OCI-LY3 (cell line): ENCODE measurements at regions not wholly inside any gene's neighbourhood (a gene's known extent, or its start where the extent isn't known, plus 50 kb on each side); places are given as distances from the start of the nearest gene placed in this dataset.

Source experiments
- H2AFZ ChIP-seq: fragments of 200-600, 300-600 bp; shearing (Covaris generic); 2 replicates; pipeline ENCODE4 v1.6.0; 2014; ENCODE audit warnings: antibody characterized with exemption, low read depth, low read length
- H3K27ac ChIP-seq: fragments of 200-600, 300-600 bp; sonication (generic); 2 replicates; pipeline ENCODE4 v1.5.1; 2014; ENCODE audit warnings: mild to moderate bottlenecking, low read length, moderate library complexity, mixed read lengths
- H3K27me3 ChIP-seq: fragments of 200-600, 300-600 bp; sonication (generic); 2 replicates; pipeline ENCODE4 v1.6.1; 2014; ENCODE audit warnings: low read depth, low read length, mixed read lengths
- H3K36me3 ChIP-seq: fragments of 200-600, 300-600 bp; sonication (generic); replicated peaks from 2 replicates; pipeline ENCODE3; 2014; ENCODE audit warnings: low read depth, low read length, mixed read lengths
- H3K4me1 ChIP-seq: fragments of 300-600, 200-600 bp; sonication (generic); 2 replicates; pipeline ENCODE4 v1.6.1; 2014; ENCODE audit warnings: low read length, mixed read lengths
- H3K4me2 ChIP-seq: fragments of 200-600, 300-600 bp; sonication (generic); 2 replicates; pipeline ENCODE4 v1.6.1; 2014; ENCODE audit warnings: low read length, mixed read lengths
- H3K4me3 ChIP-seq: fragments of 300-600, 200-600 bp; sonication (generic); 2 replicates; pipeline ENCODE4 v1.5.1; 2014; ENCODE audit warnings: antibody characterized with exemption, mild to moderate bottlenecking, low read length, moderate library complexity
- H3K79me2 ChIP-seq: fragments of 300-600, 200-600 bp; shearing (Covaris generic); 2 replicates; pipeline ENCODE4 v1.6.1; 2014; ENCODE audit warnings: mild to moderate bottlenecking, low read length, mixed read lengths
- H3K9ac ChIP-seq: fragments of 300-600, 200-600 bp; shearing (Covaris generic); 2 replicates; pipeline ENCODE4 v1.6.0; 2014; ENCODE audit warnings: mild to moderate bottlenecking, low read length, moderate library complexity
- H3K9me3 ChIP-seq: fragments of 200-600, 300-600 bp; shearing (Covaris generic); 2 replicates; pipeline ENCODE4 v1.6.1; 2014; ENCODE audit warnings: low read length, mixed read lengths; ENCODE audit not compliant: insufficient read depth
- H4K20me1 ChIP-seq: fragments of 200-600, 300-600 bp; sonication (generic); 2 replicates; pipeline ENCODE4 v1.6.1; 2016; ENCODE audit warnings: low read length, mixed read lengths; ENCODE audit not compliant: insufficient read depth
- EZH2phosphoT487 ChIP-seq: fragments of 200-600 bp; shearing (Covaris generic); IDR thresholded peaks from 2 replicates; pipeline ENCODE4 v1.6.1; 2018; ENCODE audit warnings: antibody characterized with exemption, mixed run types, low read depth
- TF ChIP-seq, protein P1 (sequence below): fragments of 200-600, 300-600 bp; sonication (generic); IDR thresholded peaks from 2 replicates; pipeline ENCODE4 v1.5.1; 2014; ENCODE audit warnings: antibody characterized with exemption, low read length, low read depth

DNA sequence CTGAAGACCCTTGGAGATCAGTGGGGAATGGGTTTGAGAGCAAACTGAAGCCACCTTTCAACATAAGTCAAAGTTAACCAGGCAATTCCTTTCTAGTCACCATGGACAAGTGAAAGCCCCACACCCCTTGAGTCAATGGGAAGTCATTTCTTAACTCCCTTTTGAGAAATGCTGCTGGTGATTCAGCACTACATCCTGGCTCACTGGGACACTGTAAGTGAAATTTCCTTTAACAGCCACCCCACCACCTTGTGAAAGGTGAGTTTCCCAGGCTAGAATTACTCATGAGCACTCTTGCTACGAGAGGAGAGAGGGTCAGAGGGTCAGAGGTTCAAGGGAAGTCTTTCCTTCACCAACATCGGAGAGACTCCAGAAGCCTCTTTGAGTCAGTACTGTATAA, 93.3 kb upstream of the MARCKS start:
- Histone ChIP-seq H3K4me1 (peaks cover 23% of the 10 kb centered on the region), H3K27me3 (no peaks in the 10 kb centered on the region), H3K4me3 (no peak overlapping the region), H3K27ac (no peak overlapping the region), H3K9ac (no peak overlapping the region), H3K9me3 (no peaks in the 10 kb centered on the region), H3K4me2 (peak overlapping the region; percentile 37; the same call in 1 of the 2 replicates), H2AFZ (0 out of 2 replicates have a peak overlapping the region, but pooled peaks have one; percentile 86), H3K79me2 (no peaks in the 10 kb centered on the region), H3K36me3 (no peaks in the 10 kb centered on the region), H4K20me1 (no peaks in the 10 kb centered on the region)
- TF ChIP-seq, protein P1, sequence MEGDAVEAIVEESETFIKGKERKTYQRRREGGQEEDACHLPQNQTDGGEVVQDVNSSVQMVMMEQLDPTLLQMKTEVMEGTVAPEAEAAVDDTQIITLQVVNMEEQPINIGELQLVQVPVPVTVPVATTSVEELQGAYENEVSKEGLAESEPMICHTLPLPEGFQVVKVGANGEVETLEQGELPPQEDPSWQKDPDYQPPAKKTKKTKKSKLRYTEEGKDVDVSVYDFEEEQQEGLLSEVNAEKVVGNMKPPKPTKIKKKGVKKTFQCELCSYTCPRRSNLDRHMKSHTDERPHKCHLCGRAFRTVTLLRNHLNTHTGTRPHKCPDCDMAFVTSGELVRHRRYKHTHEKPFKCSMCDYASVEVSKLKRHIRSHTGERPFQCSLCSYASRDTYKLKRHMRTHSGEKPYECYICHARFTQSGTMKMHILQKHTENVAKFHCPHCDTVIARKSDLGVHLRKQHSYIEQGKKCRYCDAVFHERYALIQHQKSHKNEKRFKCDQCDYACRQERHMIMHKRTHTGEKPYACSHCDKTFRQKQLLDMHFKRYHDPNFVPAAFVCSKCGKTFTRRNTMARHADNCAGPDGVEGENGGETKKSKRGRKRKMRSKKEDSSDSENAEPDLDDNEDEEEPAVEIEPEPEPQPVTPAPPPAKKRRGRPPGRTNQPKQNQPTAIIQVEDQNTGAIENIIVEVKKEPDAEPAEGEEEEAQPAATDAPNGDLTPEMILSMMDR: no peak
- no peak for TF ChIP-seq EZH2phosphoT487

DNA sequence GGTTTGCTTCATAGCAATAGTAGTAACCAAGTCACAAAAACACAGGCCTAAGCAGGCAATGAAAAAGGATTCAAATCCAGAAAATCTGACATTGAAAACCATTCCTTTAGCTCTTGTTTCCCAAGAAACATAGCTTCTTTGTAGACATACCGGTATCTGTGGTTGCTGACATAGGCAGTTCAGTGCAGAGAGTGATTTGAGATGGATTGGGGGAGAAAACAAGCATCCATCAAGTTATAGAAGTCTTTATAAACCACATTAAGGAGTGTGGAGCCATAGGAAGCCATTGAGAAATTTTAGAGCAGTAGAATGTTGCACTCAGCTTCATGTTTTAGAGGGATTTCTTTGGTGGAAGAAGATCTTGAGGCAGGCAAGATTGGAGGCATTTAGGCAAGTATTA, 91.2 kb upstream of the MARCKS start:
- Histone ChIP-seq H3K27me3 (no peaks in the 10 kb centered on the region), H3K9me3 (no peaks in the 10 kb centered on the region), H3K79me2 (no peaks in the 10 kb centered on the region), H4K20me1 (no peaks in the 10 kb centered on the region), H2AFZ (0 out of 2 replicates have a peak overlapping the region, but pooled peaks have one; percentile 9), H3K9ac (no peak overlapping the region), H3K27ac (no peak overlapping the region), H3K4me3 (no peak overlapping the region), H3K4me2 (no peak overlapping the region), H3K36me3 (no peaks in the 10 kb centered on the region), H3K4me1 (peaks cover 18% of the 10 kb centered on the region)
- TF ChIP-seq, protein P1: no peak
- TF ChIP-seq EZH2phosphoT487: no peak

DNA sequence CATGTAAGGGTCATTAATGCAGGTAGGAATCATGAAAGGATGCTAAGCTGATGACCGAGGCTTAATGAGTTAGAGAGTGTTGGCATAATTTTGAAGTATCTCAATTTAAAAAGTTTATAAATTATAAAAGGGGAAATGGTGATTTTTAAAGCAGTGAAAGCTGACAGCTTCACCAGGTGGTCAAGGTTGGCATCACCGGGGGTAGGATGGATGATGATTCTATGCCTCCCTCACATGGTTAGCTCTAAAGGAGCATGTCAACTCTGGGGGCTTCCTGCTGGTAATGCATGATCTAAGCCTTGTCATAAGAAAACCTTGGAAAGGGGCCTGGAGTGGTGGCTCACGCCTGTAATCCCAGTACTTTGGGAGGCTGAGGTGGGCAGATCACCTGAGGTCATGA, 89.2 kb upstream of the MARCKS start:
- Histone ChIP-seq H3K9ac (no peak overlapping the region), H3K9me3 (no peaks in the 10 kb centered on the region), H3K4me1 (peaks cover 11% of the 10 kb centered on the region), H2AFZ (no peak overlapping the region), H3K27ac (no peak overlapping the region), H3K4me2 (no peak overlapping the region), H3K36me3 (no peaks in the 10 kb centered on the region), H3K4me3 (no peak overlapping the region), H3K79me2 (no peaks in the 10 kb centered on the region), H4K20me1 (no peaks in the 10 kb centered on the region), H3K27me3 (no peaks in the 10 kb centered on the region)
- no peak for TF ChIP-seq EZH2phosphoT487
- TF ChIP-seq, protein P1: 0 out of 2 replicates have a peak, but pooled peaks have one; percentile 4

DNA sequence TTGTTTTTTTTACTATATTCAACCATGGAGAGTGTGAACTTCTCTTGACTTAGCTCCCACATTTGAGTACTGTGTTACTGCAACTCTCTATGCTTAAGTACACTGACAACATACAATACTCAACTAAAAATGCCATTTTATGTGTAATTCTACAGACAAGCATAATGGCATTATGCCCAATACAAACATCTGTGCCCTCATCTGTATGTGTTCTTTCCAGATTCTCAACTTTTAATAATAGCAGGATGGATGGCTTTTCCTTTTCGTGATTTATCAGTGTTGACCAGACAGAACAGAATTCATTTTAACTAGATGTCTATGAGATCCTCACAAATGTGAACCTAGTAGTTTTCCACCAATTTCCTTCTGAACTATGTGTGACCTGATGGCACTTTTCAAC, 84.2 kb upstream of the MARCKS start:
- H4K20me1 ChIP-seq: no peaks in the 10 kb centered on the region
- TF ChIP-seq EZH2phosphoT487: no peak
- TF ChIP-seq, protein P1: no peak
- H3K9me3 ChIP-seq: no peaks in the 10 kb centered on the region
- H3K27ac ChIP-seq: no peak overlapping the region
- H3K4me1 ChIP-seq: no peaks in the 10 kb centered on the region
- H3K36me3 ChIP-seq: no peaks in the 10 kb centered on the region
- H3K79me2 ChIP-seq: no peaks in the 10 kb centered on the region
- H3K4me2 ChIP-seq: no peak overlapping the region
- H2AFZ ChIP-seq: no peak overlapping the region
- H3K27me3 ChIP-seq: no peaks in the 10 kb centered on the region
- H3K9ac ChIP-seq: no peak overlapping the region
- H3K4me3 ChIP-seq: no peak overlapping the region
